Stimulated activated CD4-positive, alpha-beta T cell treated with anti-CD3 and anti-CD28 coated beads, TNF-alpha, amount 100 ng/mL, for 1 hour (primary cell): ENCODE measurements at regions not wholly inside any gene's neighbourhood (a gene's known extent, or its start where the extent isn't known, plus 50 kb on each side); places are given as distances from the start of the nearest gene placed in this dataset.

ENCODE experiments used
- DNase-seq, 3 donors: peaks; one replicate each; pipeline ENCODE4 v3.0.0-alpha.2; 2020; ENCODE audit warnings: low read depth in 3 of 3, low spot score in 1 of 3

- DNase-seq: no peak
These were observed 1040.4 kb downstream of the FLRT2 start for GRCh38 chr14:86570371-86570770.

GRCh38 chr14:86543521-86543920 is 1013.6 kb downstream of the FLRT2 start:
- no peak for DNase-seq

DNA sequence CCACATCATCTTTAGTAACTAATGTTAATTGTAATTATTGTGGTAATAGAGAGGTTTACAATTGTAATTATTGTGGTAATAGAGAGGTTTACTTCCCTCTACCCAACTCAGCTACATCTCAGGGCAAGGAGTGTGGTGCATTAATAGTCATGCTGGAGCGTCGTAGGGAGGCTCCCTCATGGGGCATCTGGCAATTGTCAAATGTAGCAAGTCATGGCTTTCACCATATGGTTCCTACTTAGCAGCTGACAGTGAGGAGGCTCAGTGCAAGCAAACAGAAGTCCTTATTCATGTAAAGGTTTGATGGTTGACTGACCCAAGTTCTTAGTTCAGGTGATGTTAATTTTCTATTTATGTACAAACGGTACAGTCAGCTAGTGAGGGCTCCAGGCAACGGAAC is 1012.0 kb downstream of the FLRT2 start:
- DNase-seq: no peak

- DNase-seq: no peak
These were observed 1010.8 kb downstream of the FLRT2 start for GRCh38 chr14:86540636-86541247.

DNA sequence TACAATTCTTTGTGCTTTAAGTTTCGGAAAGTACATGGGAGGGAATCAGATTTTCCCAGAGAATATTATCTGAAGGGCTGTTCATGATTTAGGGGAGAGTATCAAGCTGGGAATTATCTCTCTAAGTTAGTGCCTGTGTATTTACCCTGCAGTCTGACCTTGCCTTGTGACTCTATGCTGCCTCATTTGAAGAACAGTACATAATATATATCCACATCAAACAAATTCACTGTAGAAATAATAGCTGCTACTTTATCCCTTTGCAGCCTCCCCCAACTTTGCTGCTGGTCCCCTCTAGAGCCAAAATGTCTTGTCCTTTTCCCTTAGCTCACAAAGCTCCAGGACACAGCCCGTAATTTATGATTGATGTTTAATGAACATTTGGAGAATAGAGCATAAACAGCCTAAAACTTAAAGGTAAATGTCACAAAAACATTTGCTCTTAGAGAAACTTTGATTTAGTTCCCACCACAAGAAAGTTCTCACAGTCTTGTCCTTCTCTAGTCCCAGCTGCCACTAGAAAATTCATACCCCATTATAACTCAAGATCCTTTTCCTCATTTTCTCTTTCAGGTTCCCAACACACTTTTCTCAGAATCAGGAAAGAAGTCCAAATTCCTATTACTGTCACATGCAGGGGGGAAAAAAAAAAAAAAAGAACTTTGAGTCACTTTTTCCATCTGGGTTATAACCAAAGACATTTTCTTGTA is 1009.6 kb downstream of the FLRT2 start:
- DNase-seq: no peak

DNA sequence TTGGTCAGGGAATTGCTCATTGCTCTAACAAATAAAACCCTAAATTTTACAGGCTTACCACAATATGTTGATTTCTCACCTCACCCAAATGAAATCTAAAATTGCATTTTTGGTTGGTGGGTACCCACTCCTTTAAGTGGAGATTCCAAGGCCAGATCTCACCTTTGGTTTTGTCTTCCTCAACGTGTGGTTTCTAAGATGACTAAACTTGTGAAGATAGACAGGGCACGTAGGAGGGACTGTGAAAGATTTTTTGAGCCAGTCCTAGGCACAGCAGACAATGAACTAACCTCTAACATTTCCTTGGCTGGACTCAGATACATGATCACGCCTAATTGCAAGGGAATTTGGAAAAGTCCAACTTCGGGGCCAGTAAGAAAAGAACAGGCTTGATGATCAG is 1003.9 kb downstream of the FLRT2 start:
- DNase-seq: no peak

DNA sequence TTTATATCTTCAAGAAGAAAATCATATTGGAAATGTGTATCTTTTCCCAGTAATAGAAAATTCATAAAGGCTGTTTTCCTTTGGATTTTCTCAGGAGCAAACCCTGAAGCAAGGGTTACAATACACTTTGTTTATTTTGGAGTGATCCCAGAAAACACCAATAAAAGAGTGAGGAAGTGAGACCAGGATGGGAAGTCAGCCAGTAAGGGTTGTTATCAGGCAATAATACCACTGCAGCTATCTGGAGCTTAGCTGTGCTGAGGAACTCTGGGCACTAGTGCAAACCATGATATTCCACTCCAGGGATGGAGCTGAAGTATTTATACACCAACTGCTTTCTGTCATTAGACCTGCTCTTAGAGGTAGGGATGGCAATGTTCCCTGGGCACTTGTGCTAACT is 1002.3 kb downstream of the FLRT2 start:
- DNase-seq: no peak

- no peak for DNase-seq
These were observed 1000.5 kb downstream of the FLRT2 start for GRCh38 chr14:86530457-86530856.

DNA sequence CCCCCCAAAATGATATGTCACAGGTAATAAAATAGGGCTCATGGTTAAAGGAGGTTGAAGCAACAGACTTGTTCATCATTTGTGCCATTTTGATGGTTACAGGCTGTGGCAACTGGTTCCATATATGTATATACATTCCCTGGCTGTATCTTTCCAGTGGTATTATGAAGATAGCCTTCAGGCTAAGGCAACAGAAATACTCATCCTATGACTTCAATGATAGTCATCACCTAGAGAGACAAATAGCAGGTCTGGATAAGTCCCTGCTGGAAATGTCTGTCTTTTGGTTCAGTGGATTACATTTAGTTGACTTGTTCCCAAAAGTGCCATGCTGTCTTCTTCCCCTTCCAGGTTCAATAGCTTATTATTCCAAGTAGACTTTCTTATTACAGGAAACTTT is 997.4 kb downstream of the FLRT2 start:
- no peak for DNase-seq

DNA sequence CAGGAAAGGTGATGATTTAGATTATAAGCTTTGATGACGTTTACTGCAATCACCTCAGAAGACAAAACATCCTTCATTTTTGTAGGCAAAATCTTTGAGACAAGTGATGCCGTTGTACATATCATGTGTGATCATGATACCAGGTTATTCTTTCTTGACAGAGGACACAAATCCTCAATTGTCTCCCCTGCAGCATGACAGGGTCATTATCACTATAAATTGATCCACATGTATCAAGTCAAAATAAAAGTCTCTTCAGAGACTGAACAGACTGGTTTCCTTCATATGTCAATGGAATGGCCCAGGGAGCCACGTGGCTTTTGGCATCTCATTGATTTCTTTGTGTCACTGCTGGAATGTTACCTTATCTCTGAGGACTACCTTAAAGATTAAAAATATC is 995.7 kb downstream of the FLRT2 start:
- no peak for DNase-seq

- DNase-seq: no peak
These were observed 991.9 kb downstream of the FLRT2 start for GRCh38 chr14:86521843-86522242.

- DNase-seq: no peak
These were observed 991.2 kb downstream of the FLRT2 start for GRCh38 chr14:86521031-86521730.

- no peak for DNase-seq
These were observed 988.4 kb downstream of the FLRT2 start for GRCh38 chr14:86518298-86518697.

DNA sequence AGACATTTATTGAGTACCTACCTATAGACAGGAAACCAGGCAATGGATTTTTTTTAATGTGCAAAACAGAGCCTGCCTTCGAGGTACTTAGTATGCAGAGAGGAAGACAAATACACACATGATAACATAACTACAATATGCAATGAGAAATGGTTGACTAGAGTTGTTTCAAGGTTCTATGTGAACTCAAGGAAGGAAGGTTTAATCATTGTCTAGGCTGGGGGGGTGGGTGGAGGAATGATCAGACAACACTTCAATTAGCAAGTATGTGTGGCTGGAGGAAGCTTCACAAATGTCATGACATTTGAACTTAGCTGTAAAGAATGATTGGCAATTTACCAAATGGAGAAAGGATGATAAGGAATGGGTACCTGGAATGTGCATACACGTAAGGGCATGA is 985.3 kb downstream of the FLRT2 start:
- DNase-seq: no peak

DNA sequence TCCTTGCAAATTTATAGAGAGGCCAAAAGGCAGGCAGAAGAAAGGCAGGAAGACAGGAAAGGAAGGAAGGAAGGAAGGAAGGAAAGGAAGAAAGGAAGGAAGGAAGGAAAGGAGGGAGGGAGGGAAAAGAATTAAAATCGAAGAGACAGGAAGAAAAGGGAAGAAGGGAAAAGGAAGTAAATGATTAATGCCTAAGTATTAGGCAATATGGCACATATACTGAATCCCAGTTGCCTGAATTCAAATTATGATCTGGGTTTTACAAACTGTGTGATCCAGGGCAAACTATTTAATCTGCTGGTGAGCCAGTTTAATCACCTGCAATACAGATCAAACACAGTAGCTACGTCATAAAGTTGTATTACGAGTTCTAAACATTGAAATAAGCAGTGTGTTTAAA is 983.6 kb downstream of the FLRT2 start:
- no peak for DNase-seq

DNA sequence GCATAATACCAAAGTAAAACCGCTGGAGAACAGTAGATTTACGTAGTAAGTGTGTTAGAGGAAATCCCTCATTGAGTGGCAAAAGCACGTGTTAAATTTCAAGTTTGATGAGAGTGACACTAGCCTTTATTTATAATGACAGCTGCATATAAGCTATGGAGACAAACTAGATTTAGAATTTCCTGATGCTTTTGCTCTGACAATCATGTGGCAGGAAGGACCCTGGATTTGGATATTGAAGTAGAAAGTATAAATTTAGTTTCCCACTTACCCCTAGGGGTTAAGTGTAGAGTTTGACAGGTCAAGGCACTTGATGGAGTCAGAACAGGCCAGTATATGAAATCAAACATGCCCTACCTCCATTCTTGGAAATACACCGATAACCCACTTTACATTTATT is 983.1 kb downstream of the FLRT2 start:
- no peak for DNase-seq

DNA sequence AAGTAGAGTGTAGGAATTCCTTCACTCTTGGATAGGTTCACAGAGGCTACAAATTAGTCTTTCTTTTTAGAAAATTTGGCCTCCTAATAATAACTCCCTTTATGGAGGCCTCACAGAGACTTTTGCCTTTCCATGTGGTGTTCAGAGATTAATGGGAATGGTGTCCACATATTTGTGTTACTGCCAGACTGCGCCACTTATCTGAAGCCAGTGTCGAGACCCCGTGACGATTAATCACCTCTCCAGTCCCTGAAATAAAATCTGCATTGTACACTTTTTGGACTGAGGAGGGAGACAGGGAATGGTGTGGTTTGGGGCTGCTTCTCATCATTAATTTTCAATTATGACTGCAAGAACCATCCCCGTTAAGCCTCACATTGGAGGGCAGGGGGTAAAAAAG is 980.5 kb downstream of the FLRT2 start:
- DNase-seq: no peak

DNA sequence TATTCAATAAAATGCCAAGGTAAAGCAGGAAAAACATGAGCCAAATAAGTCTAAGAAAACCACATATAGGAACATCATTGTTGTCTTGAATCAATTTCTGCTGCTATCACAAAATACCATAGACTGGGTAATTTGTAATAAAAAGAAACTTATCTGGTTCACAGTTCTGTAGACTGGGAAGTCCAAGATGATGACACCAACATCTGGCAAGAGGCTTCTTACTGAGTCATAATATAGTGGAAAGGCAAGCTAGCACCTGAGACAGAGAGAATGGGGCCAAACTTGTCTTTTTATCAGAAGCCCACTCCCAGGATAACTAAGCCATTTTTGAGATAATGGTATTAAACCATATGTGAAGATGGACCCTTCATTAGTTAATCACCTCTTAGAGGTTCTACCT is 975.9 kb downstream of the FLRT2 start:
- no peak for DNase-seq

GRCh38 chr14:86501611-86502010 is 971.7 kb downstream of the FLRT2 start:
- no peak for DNase-seq

GRCh38 chr14:86491743-86492142 is 961.8 kb downstream of the FLRT2 start:
- DNase-seq: no peak

- no peak for DNase-seq
These were observed 951.2 kb downstream of the FLRT2 start for GRCh38 chr14:86481104-86481503.

DNA sequence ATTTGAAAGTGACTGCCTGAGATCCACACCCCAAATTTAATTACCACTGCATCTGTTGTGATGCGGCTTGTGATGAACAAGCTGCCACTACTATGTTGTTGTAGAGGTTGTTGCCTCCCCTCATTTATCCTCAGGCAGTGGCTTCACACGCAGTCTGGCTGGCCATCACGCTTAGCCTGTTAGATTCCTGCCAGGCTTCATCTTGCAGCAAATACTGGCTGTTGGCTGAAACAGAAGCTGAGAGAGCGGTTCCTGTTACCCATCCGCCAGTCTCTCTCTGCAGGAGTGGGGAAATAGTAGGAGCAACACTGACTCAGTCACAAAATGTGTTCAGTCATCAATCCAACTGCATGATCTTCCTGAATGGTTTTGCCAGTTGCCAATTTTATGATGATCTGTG is 934.4 kb downstream of the FLRT2 start:
- DNase-seq: no peak
